Body of pancreas (tissue), 4 donors: ENCODE measurements at regions not wholly inside any gene's neighbourhood (a gene's known extent, or its start where the extent isn't known, plus 50 kb on each side); places are given as distances from the start of the nearest gene placed in this dataset.

Experiments used
- CTCF ChIP-seq, 7 experiments: fragments of 450-650 bp in 4 of 7; fragments of 200-600 bp in 3 of 7; sonication (generic) in 3 of 7; IDR thresholded peaks; one replicate each; pipeline ENCODE4 v1.5.1; 2016 to 2019; ENCODE audit warnings: antibody characterized with exemption in 7 of 7
- POLR2A ChIP-seq, 3 donors: fragments of 450-650 bp; IDR thresholded peaks; one replicate each; pipeline ENCODE4 v1.6.1; 2016; ENCODE audit warnings: antibody characterized with exemption in 3 of 3, mild to moderate bottlenecking in 2 of 3

- TF ChIP-seq POLR2A (IDR thresholded peaks at IDR 0.05) (no peak), CTCF (IDR thresholded peaks at IDR 0.05) (no peak)
Observed at GRCh38 chr1:36738245-36738644, 255.5 kb upstream of the CSF3R start.
